ENCODE measurements at regions not wholly inside any gene's neighbourhood (a gene's known extent, or its start where the extent isn't known, plus 50 kb on each side); places are given as distances from the start of the nearest gene placed in this dataset.
"Not testable (repeated sequence)": the region's sequence is repeated elsewhere in the genome, so short reads cannot be mapped to it uniquely, and the experiment has no call there.

GRCh38 chr21:18826562-18826961 is 423.0 kb upstream of the TMPRSS15 start:
- Histone ChIP-seq H3K27ac (no peak overlapping the region), H3K9me3 (no peaks in the 10 kb centered on the region), H3K4me3 (no peak overlapping the region), H3K36me3 (ENCODE audit: low read depth, missing control alignments) (no peaks in the 10 kb centered on the region), H3K27me3 (no peaks in the 10 kb centered on the region), H3K4me1 (no peaks in the 10 kb centered on the region)
- DNase-seq, result no peak
- WGBS, 2 donors, result 76% methylated on average over 4 of the region's 4 CpGs
- intact Hi-C loops (cut with DNase I; ENCODE audit: low total_unique reads), result no loop called here
- TF ChIP-seq CTCF (IDR thresholded peaks at IDR 0.05) (no peak), POLR2A (IDR thresholded peaks at IDR 0.05) (no peak)

GRCh38 chr21:18831942-18832676 is 428.5 kb upstream of the TMPRSS15 start:
- Histone ChIP-seq H3K27me3 (no peaks in the 10 kb centered on the region), H3K9me3 (no peaks in the 10 kb centered on the region), H3K27ac (no peak overlapping the region), H3K4me3 (no peak overlapping the region), H3K4me1 (no peaks in the 10 kb centered on the region), H3K36me3 (ENCODE audit: low read depth, missing control alignments) (no peaks in the 10 kb centered on the region)
- WGBS, 2 donors, result 54 to 67% methylated on average over 2 of the region's 2 CpGs
- DNase-seq, result no peak
- TF ChIP-seq POLR2A (IDR thresholded peaks at IDR 0.05) (no peak), CTCF (IDR thresholded peaks at IDR 0.05) (no peak)
- intact Hi-C loops (cut with DNase I; ENCODE audit: low total_unique reads), result no loop called here

DNA sequence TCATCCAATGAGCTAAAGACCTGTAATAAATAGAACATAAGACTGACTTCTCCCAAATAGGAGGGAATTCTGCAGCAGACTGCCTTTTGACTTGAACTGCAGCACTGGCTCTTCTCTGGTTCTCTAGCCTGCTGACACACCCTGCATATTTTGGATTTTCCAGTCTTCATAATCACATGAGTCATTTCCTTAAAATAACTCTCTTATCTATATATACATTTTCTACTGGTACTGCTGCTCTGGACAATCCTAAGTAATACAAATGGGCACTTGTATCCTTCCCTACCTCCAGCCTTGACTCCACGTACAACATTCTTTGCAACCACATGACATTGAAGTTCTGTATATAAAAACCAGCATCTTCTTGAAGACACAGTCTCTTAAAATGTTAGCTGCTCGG is 429.4 kb upstream of the TMPRSS15 start:
- H3K9me3 ChIP-seq, result no peaks in the 10 kb centered on the region
- intact Hi-C loops (cut with DNase I; ENCODE audit: low total_unique reads), result no loop called here
- no peak for TF ChIP-seq POLR2A (IDR thresholded peaks at IDR 0.05)
- no peak for TF ChIP-seq CTCF (IDR thresholded peaks at IDR 0.05)
- 69 to 70% methylated on average over 2 of the region's 2 CpGs for WGBS, 2 donors
- no peak overlapping the region for H3K4me3 ChIP-seq
- no peaks in the 10 kb centered on the region for H3K4me1 ChIP-seq
- H3K27me3 ChIP-seq, result no peaks in the 10 kb centered on the region
- H3K36me3 ChIP-seq (ENCODE audit: low read depth, missing control alignments), result no peaks in the 10 kb centered on the region
- DNase-seq, result no peak
- no peak overlapping the region for H3K27ac ChIP-seq

DNA sequence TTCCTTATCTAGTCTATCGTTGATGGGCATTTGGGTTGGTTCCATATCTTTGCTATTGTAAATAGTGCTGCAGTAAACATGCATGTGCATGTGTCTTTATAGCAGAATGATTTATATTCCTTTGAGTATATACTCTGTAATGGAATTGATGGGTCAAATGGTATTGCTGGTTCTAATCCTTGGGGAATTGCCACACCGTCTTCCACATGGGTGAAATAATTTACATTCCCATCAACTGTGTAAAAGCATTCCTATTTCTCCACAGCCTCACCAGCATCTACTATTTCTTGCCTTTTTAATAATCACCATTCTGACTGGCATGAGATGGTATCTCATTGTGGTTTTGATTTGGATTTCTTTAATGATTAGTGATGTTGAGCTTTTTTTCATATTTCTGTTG is 430.5 kb upstream of the TMPRSS15 start:
- H3K4me3 ChIP-seq; H3K4me1 ChIP-seq; H3K27ac ChIP-seq; H3K27me3 ChIP-seq; H3K9me3 ChIP-seq; DNase-seq; H3K36me3 ChIP-seq (ENCODE audit: low read depth, missing control alignments); intact Hi-C loops (cut with DNase I; ENCODE audit: low total_unique reads): not testable (repeated sequence)
- 81 to 96% methylated on average over 2 of the region's 2 CpGs for WGBS, 2 donors

DNA sequence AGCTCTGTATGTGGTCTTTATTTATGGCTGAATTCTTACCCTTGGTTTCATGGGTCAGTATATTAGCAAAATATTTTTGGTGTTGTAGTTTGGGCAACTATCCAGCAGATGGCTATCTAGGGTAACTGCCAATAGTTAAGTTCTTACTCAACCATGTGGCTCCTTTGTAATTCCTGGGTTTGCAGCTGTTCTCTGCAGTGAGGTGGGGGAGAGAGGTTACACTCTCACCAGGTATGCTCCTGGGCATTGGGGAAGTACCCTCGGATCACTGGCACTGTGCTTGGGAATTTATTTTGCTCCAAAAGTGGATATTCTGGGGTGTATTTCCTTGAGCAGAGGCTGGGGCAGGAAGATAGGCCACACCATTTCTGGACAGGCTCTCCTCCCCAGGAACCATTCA is 436.7 kb upstream of the TMPRSS15 start:
- TF ChIP-seq CTCF (IDR thresholded peaks at IDR 0.05) (no peak), POLR2A (IDR thresholded peaks at IDR 0.05) (no peak)
- DNase-seq, result no peak
- no peaks in the 10 kb centered on the region for H3K36me3 ChIP-seq (ENCODE audit: low read depth, missing control alignments)
- no peaks in the 10 kb centered on the region for H3K27me3 ChIP-seq
- H3K4me3 ChIP-seq, result no peak overlapping the region
- WGBS, 2 donors, result 64 to 89% methylated on average over 1 of the region's 1 CpG
- H3K9me3 ChIP-seq, result no peaks in the 10 kb centered on the region
- no peaks in the 10 kb centered on the region for H3K4me1 ChIP-seq
- intact Hi-C loops (cut with DNase I; ENCODE audit: low total_unique reads), result no loop called here
- no peak overlapping the region for H3K27ac ChIP-seq

DNA sequence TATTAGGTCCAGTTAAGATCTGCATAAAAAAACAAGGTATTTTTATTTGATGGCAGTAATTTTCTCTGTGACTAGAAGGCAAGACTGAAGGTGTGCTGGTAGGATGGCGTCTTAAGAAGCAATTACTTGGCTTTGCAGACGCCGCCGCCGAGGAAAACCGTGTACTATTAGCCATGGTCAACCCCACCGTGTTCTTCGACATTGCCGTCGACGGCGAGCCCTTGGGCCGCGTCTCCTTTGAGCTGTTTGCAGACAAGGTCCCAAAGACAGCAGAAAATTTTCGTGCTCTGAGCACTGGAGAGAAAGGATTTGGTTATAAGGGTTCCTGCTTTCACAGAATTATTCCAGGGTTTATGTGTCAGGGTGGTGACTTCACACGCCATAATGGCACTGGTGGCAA is 454.0 kb upstream of the TMPRSS15 start:
- H3K27ac ChIP-seq; H3K9me3 ChIP-seq; H3K4me3 ChIP-seq; DNase-seq; H3K4me1 ChIP-seq; H3K36me3 ChIP-seq (ENCODE audit: low read depth, missing control alignments); H3K27me3 ChIP-seq; intact Hi-C loops (cut with DNase I; ENCODE audit: low total_unique reads): not testable (repeated sequence)
- WGBS, 2 donors, result 65 to 66% methylated on average over 16 of the region's 16 CpGs
